ENCODE measurements at regions not wholly inside any gene's neighbourhood (a gene's known extent, or its start where the extent isn't known, plus 50 kb on each side); places are given as distances from the start of the nearest gene placed in this dataset.
A peak's percentile ranks its signal among the peaks of the same experiment; 100 is the strongest.

- Histone ChIP-seq H3K4me1 (peaks cover 2% of the 10 kb centered on the region), H3K27me3 (no peaks in the 10 kb centered on the region), H3K4me3 (no peak overlapping the region), H3K36me3 (replicated peaks in 1 of 2; ENCODE audit: insufficient read depth in 1 of 2, low read depth in 2 of 2) (no peaks in the 10 kb centered on the region), H3K27ac (no peak overlapping the region), H3K9me3 (no peaks in the 10 kb centered on the region)
- intact Hi-C loops (cut with DNase I), result no loop called here
- ATAC-seq, result no peak
- WGBS, 2 donors, result 42 to 57% methylated on average over 3 of the region's 3 CpGs
- DNase-seq, result no peak
- no peak for TF ChIP-seq POLR2A (IDR thresholded peaks at IDR 0.05)
- no peak for TF ChIP-seq CTCF (IDR thresholded peaks at IDR 0.05)
Observed at GRCh38 chr9:36744678-36745077, 172.0 kb downstream of the MELK start.

GRCh38 chr9:36745977-36746376, 173.3 kb downstream of the MELK start:
- no peaks in the 10 kb centered on the region for H3K9me3 ChIP-seq
- ATAC-seq (no peak), DNase-seq (no peak)
- 61 to 80% methylated on average over 2 to 11 of the region's 11 CpGs for WGBS, 2 donors
- no peak overlapping the region for H3K4me3 ChIP-seq
- H3K27me3 ChIP-seq, result no peaks in the 10 kb centered on the region
- H3K36me3 ChIP-seq (replicated peaks in 1 of 2; ENCODE audit: insufficient read depth in 1 of 2, low read depth in 2 of 2), result no peaks in the 10 kb centered on the region
- intact Hi-C loops (cut with DNase I), result no loop called here
- H3K27ac ChIP-seq, result no peak overlapping the region
- TF ChIP-seq CTCF (IDR thresholded peaks at IDR 0.05) (no peak), POLR2A (IDR thresholded peaks at IDR 0.05) (no peak)
- no peaks in the 10 kb centered on the region for H3K4me1 ChIP-seq

- WGBS, 2 donors, result 44 to 48% methylated on average over 3 of the region's 3 CpGs
- no peaks in the 10 kb centered on the region for H3K27me3 ChIP-seq
- intact Hi-C loops (cut with DNase I), result no loop called here
Observed at GRCh38 chr9:36746415-36746814, 173.7 kb downstream of the MELK start.

GRCh38 chr9:36748322-36748899, 175.7 kb downstream of the MELK start:
- Histone ChIP-seq H3K9me3 (no peaks in the 10 kb centered on the region), H3K4me1 (no peaks in the 10 kb centered on the region), H3K27ac (no peak overlapping the region), H3K27me3 (no peaks in the 10 kb centered on the region), H3K4me3 (no peak overlapping the region), H3K36me3 (replicated peaks in 1 of 2; ENCODE audit: insufficient read depth in 1 of 2, low read depth in 2 of 2) (no peaks in the 10 kb centered on the region)
- DNase-seq (peak in 2 of 4 donors; percentile 13 to 22), ATAC-seq (no peak)
- intact Hi-C loops (cut with DNase I), result no loop called here
- TF ChIP-seq CTCF (IDR thresholded peaks at IDR 0.05) (no peak), POLR2A (IDR thresholded peaks at IDR 0.05) (no peak)
- WGBS, 2 donors, result 10 to 17% methylated on average over 13 of the region's 13 CpGs

More at GRCh38 chr9:36746415-36746814, 173.7 kb downstream of the MELK start:
- TF ChIP-seq CTCF (IDR thresholded peaks at IDR 0.05) (no peak), POLR2A (IDR thresholded peaks at IDR 0.05) (no peak)
- ATAC-seq, result no peak
- H3K4me3 ChIP-seq, result no peak overlapping the region
- H3K4me1 ChIP-seq, result no peaks in the 10 kb centered on the region
- H3K9me3 ChIP-seq, result no peaks in the 10 kb centered on the region
- no peak for DNase-seq
- no peaks in the 10 kb centered on the region for H3K36me3 ChIP-seq (replicated peaks in 1 of 2; ENCODE audit: insufficient read depth in 1 of 2, low read depth in 2 of 2)
- no peak overlapping the region for H3K27ac ChIP-seq

GRCh38 chr9:36749461-36749860, 176.8 kb downstream of the MELK start:
- 16 to 48% methylated on average over 2 of the region's 2 CpGs for WGBS, 2 donors
- TF ChIP-seq CTCF (IDR thresholded peaks at IDR 0.05) (no peak), POLR2A (IDR thresholded peaks at IDR 0.05) (no peak)
- Histone ChIP-seq H3K4me1 (no peaks in the 10 kb centered on the region), H3K27me3 (no peaks in the 10 kb centered on the region), H3K4me3 (no peak overlapping the region), H3K27ac (no peak overlapping the region), H3K36me3 (replicated peaks in 1 of 2; ENCODE audit: insufficient read depth in 1 of 2, low read depth in 2 of 2) (no peaks in the 10 kb centered on the region), H3K9me3 (no peaks in the 10 kb centered on the region)
- ATAC-seq, result no peak
- DNase-seq, result no peak
- intact Hi-C loops (cut with DNase I), result no loop called here
